GM12878 (cell line): ENCODE measurements at regions not wholly inside any gene's neighbourhood (a gene's known extent, or its start where the extent isn't known, plus 50 kb on each side); places are given as distances from the start of the nearest gene placed in this dataset.

Experiments
- ATAC-seq: fragments of 200-7000 bp; cut with Tn5 transposase; 3 replicates; pipeline ENCODE4 v1.9.1; 2020; ENCODE audit warnings: mild to moderate bottlenecking, moderate library complexity
- BruUV-seq: library from RNA; stranded (reverse); fragments of 400-500 nt; replicated peaks from 2 replicates; lab custom pipeline; 2021; lab: Mats Ljungman, UMichigan
- CTCF ChIA-PET: fragments of 300-600 bp; sonication (Branson Sonifier 250); formaldehyde crosslinking; extraction: SDS; loops from one replicate; lab custom pipeline; 2021; ENCODE audit warnings: inconsistent platforms; lab: Yijun Ruan, JAX
- POLR2A ChIA-PET: fragments of 350-600 bp; formaldehyde crosslinking; extraction: SDS; loops from one replicate; lab custom pipeline; 2021; ENCODE audit warnings: inconsistent platforms; lab: Charles Lee
- RAD21 ChIA-PET: fragments of 300-600 bp; sonication (Branson Sonifier 250); formaldehyde crosslinking; loops from one replicate; lab custom pipeline; 2023; ENCODE audit warnings: antibody characterized with exemption; ENCODE audit not compliant: unreplicated experiment; lab: Charles Lee
- SMC1A ChIA-PET: fragments of 300-600 bp; sonication (Branson Sonifier 250); formaldehyde crosslinking; loops from one replicate; lab custom pipeline; 2023; ENCODE audit not compliant: unreplicated experiment, uncharacterized antibody; lab: Charles Lee
- DNase-seq: peaks from one replicate; pipeline ENCODE4 v3.0.0-alpha.2; 2011; ENCODE audit warnings: low read depth, low spot score
- FAIRE-seq: peaks from 3 replicates; lab custom pipeline; 2011; peaks lifted over from hg19 to GRCh38; lab: Jason Lieb, UNC
- H2AFZ ChIP-seq: 2 replicates; pipeline ENCODE4 v1.6.0; 2011; ENCODE audit warnings: low read depth, low read length, control low read depth; ENCODE audit not compliant: control insufficient read depth
- H3K27ac ChIP-seq: 2 replicates; pipeline ENCODE4 v1.5.1; 2011; ENCODE audit warnings: control low read depth; ENCODE audit not compliant: control insufficient read depth, insufficient read depth
- H3K27me3 ChIP-seq, 2 experiments: replicated peaks in 1 of 2; 2 replicates each; pipeline versions ENCODE4 v1.6.0 to v1.6.1; 2011; ENCODE audit warnings: low read length in 1 of 2; ENCODE audit not compliant: control insufficient read depth in 2 of 2, insufficient read depth in 2 of 2
- H3K36me3 ChIP-seq, 2 experiments: 2 replicates each; pipeline ENCODE4 v1.5.1; 2011; ENCODE audit warnings: low read length in 1 of 2; ENCODE audit not compliant: control insufficient read depth in 2 of 2, insufficient read depth in 2 of 2
- H3K4me1 ChIP-seq: 2 replicates; pipeline ENCODE4 v1.6.1; 2011; ENCODE audit warnings: mild to moderate bottlenecking, low read length, moderate library complexity, mixed read lengths; ENCODE audit not compliant: control insufficient read depth, insufficient read depth
- H3K4me2 ChIP-seq: 2 replicates; pipeline ENCODE4 v1.6.0; 2011; ENCODE audit warnings: control low read depth; ENCODE audit not compliant: control insufficient read depth, insufficient read depth
- H3K4me3 ChIP-seq: fragments of 200-600 bp; sonication (generic); 2 replicates; pipeline ENCODE4 v1.5.1; 2016
- H3K79me2 ChIP-seq: 2 replicates; pipeline ENCODE4 v1.6.0; 2011; ENCODE audit warnings: low read length; ENCODE audit not compliant: control insufficient read depth, insufficient read depth
- H3K9ac ChIP-seq: 2 replicates; pipeline ENCODE4 v1.8.0; 2011; ENCODE audit warnings: low read length, control low read depth, mixed read lengths; ENCODE audit not compliant: control insufficient read depth, insufficient read depth
- H3K9me3 ChIP-seq: replicated peaks from 3 replicates; pipeline ENCODE4 v1.5.1; 2011; ENCODE audit warnings: mild to moderate bottlenecking, low read length; ENCODE audit not compliant: control insufficient read depth, insufficient read depth
- H4K20me1 ChIP-seq: 2 replicates; pipeline ENCODE4 v1.6.0; 2011; ENCODE audit not compliant: control insufficient read depth, insufficient read depth
- IRF4 ChIP-seq: IDR thresholded peaks from 2 replicates; pipeline ENCODE4 v1.6.1; 2011; ENCODE audit warnings: low read depth, low read length
- NFYA ChIP-seq: IDR thresholded peaks from 2 replicates; pipeline ENCODE4 v1.6.1; 2011; ENCODE audit warnings: low read depth, mild to moderate bottlenecking, low read length, improper control_type of control experiment, borderline replicate concordance
- NR2F1 ChIP-seq: fragments of 450-650 bp; conservative IDR thresholded peaks from 2 replicates; pipeline ENCODE4 v1.6.1; 2017; ENCODE audit warnings: mild to moderate bottlenecking
- SRF ChIP-seq, 2 experiments: IDR thresholded peaks; 2 replicates each; pipeline ENCODE4 v1.6.1; 2011; ENCODE audit warnings: low read depth in 2 of 2, low read length in 2 of 2, mild to moderate bottlenecking in 1 of 2, moderate library complexity in 1 of 2
- YBX1 ChIP-seq: fragments of 450-650 bp; IDR thresholded peaks from 2 replicates; pipeline ENCODE4 v1.6.1; 2016; ENCODE audit warnings: antibody characterized with exemption
- ZNF274 ChIP-seq: IDR thresholded peaks from one replicate; pipeline ENCODE4 v1.8.0; 2011; ENCODE audit not compliant: insufficient read length, insufficient read depth
- WGBS: methylation state at CpG from one replicate; pipeline ENCODE4 v1.1.6; 2016; ENCODE audit warnings: low lambda C conversion rate; ENCODE audit not compliant: insufficient replicate concordance, insufficient coverage; ENCODE audit errors: missing lambda C conversion rate; 5-methylcytosine and 5-hydroxymethylcytosine counted together
- in situ Hi-C: fragments of 300-500 bp; cut with MboI; formaldehyde crosslinking; loops from 9 replicates; pipeline ENCODE4 v1.14.3; 2018; ENCODE audit warnings: mixed read lengths
- intact Hi-C: fragments of 100-400 bp; cut with micrococcal nuclease; formaldehyde crosslinking; loops from one replicate; pipeline ENCODE4 v1.14.2; 2022; ENCODE audit not compliant: unreplicated experiment

DNA sequence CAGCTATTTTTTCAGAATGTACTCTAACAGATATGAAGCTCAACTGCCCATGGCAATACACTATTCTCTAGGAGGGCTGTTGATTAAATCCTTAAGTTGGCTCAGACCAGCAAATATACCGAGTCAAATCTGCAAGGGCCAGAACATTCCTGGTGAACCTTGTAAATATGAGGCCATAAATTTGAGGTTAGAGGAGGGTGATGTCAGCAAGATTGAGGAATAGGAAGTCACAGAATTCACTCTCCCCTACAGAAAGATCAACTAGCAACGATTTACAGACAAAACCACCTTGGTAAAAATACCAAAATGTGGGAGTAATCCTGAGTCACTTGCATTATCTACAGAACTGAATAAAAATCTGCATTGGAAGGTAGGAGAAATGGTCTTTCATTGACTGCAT lies 399.3 kb downstream of the GPM6A start:
- intact Hi-C loops = no loop called here
- ChIA-PET CTCF (no interaction called here), RAD21 (no interaction called here), SMC1A (no interaction called here), POLR2A (no interaction called here)
- 6% methylated on average over 2 of the region's 2 CpGs for WGBS
- H2AFZ ChIP-seq = no peak overlapping the region
- no peak for FAIRE-seq
- no peak overlapping the region for H3K27ac ChIP-seq
- no peaks in the 10 kb centered on the region for H3K27me3 ChIP-seq
- DNase-seq = no peak
- H3K9ac ChIP-seq = no peak overlapping the region
- H3K79me2 ChIP-seq = no peaks in the 10 kb centered on the region
- no TSS peak for BruUV-seq
- H3K4me2 ChIP-seq = no peak overlapping the region
- H3K36me3 ChIP-seq = no peaks in the 10 kb centered on the region
- no peaks in the 10 kb centered on the region for H4K20me1 ChIP-seq
- H3K9me3 ChIP-seq = no peaks in the 10 kb centered on the region
- no peaks in the 10 kb centered on the region for H3K4me1 ChIP-seq
- no peak for ATAC-seq
- H3K4me3 ChIP-seq = no peak overlapping the region
- TF ChIP-seq YBX1 (no peak), IRF4 (no peak), NR2F1 (no peak), SRF (IDR thresholded peaks at IDR 0.05; ENCODE audit: low read depth in 2 of 2, low read length in 2 of 2) (no peak)
- in situ Hi-C loops = no loop called here

DNA sequence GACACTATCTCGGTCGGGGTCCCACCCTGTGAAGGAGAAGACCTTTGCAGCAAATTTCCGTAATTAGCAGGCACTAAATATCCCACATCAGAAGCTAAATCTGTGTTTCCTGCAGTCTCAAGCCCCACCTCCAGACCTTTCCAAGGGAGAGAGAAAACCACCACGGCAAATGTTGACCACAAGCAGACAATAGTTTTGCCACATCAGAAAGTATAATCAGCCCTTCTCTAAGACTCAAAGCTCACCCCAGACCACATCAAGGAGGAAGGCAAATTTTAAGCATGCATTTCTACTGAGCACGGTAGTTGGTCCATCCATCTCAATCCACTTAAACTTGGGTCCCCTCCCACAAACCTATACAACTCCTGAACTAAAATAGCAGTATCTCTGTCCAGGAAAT lies 398.5 kb downstream of the GPM6A start:
- Histone ChIP-seq H3K4me2 (no peak overlapping the region), H3K27ac (no peak overlapping the region), H3K4me3 (no peak overlapping the region), H3K9ac (no peak overlapping the region), H2AFZ (no peak overlapping the region), H3K4me1 (no peaks in the 10 kb centered on the region), H3K36me3 (no peaks in the 10 kb centered on the region), H3K27me3 (no peaks in the 10 kb centered on the region), H4K20me1 (no peaks in the 10 kb centered on the region), H3K9me3 (no peaks in the 10 kb centered on the region), H3K79me2 (no peaks in the 10 kb centered on the region)
- BruUV-seq = no TSS peak
- no peak for ATAC-seq
- in situ Hi-C loops = no loop called here
- ChIA-PET RAD21 (no interaction called here), CTCF (no interaction called here), SMC1A (no interaction called here), POLR2A (no interaction called here)
- intact Hi-C loops = no loop called here
- TF ChIP-seq ZNF274 (no peak), NFYA (no peak)
- DNase-seq = no peak
- FAIRE-seq = no peak
- 0% methylated on average over 5 of the region's 5 CpGs for WGBS
